IMR-90 (cell line): ENCODE measurements at regions not wholly inside any gene's neighbourhood (a gene's known extent, or its start where the extent isn't known, plus 50 kb on each side); places are given as distances from the start of the nearest gene placed in this dataset.

Experiments
- ATAC-seq: fragments of 200-7000 bp; cut with Tn5 transposase; 2 replicates; pipeline ENCODE4 v1.9.1; 2020; ENCODE audit warnings: low read depth, mild to moderate bottlenecking, moderate library complexity
- BruUV-seq: library from RNA; stranded (reverse); fragments of 400-500 nt; replicated peaks from 2 replicates; lab custom pipeline; 2021; lab: Mats Ljungman, UMichigan
- CTCF ChIA-PET: fragments of 300-600 bp; formaldehyde crosslinking; extraction: SDS; loops from one replicate; lab custom pipeline; 2021; ENCODE audit warnings: antibody characterized with exemption; lab: Yijun Ruan, JAX
- POLR2A ChIA-PET: fragments of 300-600 bp; sonication (Branson Sonifier 250); formaldehyde crosslinking; loops from one replicate; lab custom pipeline; 2022; ENCODE audit warnings: antibody characterized with exemption; ENCODE audit not compliant: unreplicated experiment; lab: Charles Lee
- DNase-seq: peaks from one replicate; pipeline ENCODE4 v3.0.0; 2013
- H2AFZ ChIP-seq: replicated peaks from 2 replicates; pipeline ENCODE3; 2013; ENCODE audit warnings: low read length, mild to moderate bottlenecking; ENCODE audit not compliant: poor library complexity
- H2AK5ac ChIP-seq: 2 replicates; pipeline ENCODE4 v1.6.1; 2013; ENCODE audit warnings: low read depth, low read length, inconsistent platforms
- H2AK9ac ChIP-seq: replicated peaks from 2 replicates; pipeline ENCODE3; 2013; ENCODE audit warnings: mild to moderate bottlenecking, low read depth, low read length, moderate library complexity; ENCODE audit not compliant: poor library complexity
- H2BK120ac ChIP-seq: 2 replicates; pipeline ENCODE4 v1.6.1; 2013; ENCODE audit warnings: low read depth, low read length, inconsistent platforms
- H2BK15ac ChIP-seq: 3 replicates; pipeline ENCODE4 v1.6.1; 2013; ENCODE audit warnings: low read depth, low read length, inconsistent platforms
- H2BK20ac ChIP-seq: 2 replicates; pipeline ENCODE4 v1.6.1; 2013; ENCODE audit warnings: low read depth, mild to moderate bottlenecking, inconsistent platforms, low read length, moderate library complexity
- H2BK5ac ChIP-seq: 2 replicates; pipeline ENCODE4 v1.6.1; 2013; ENCODE audit warnings: mild to moderate bottlenecking, low read depth, low read length, inconsistent platforms; ENCODE audit not compliant: poor library complexity, severe bottlenecking
- H3K14ac ChIP-seq: replicated peaks from 2 replicates; pipeline ENCODE4 v1.6.1; 2013; ENCODE audit warnings: low read depth, low read length, inconsistent platforms
- H3K18ac ChIP-seq: 2 replicates; pipeline ENCODE4 v1.6.1; 2013; ENCODE audit warnings: low read depth, low read length, control low read depth
- H3K23ac ChIP-seq: 2 replicates; pipeline ENCODE4 v1.6.1; 2013; ENCODE audit warnings: low read depth, low read length, inconsistent platforms
- H3K27ac ChIP-seq: 2 replicates; pipeline ENCODE4 v1.5.1; 2013; ENCODE audit warnings: mild to moderate bottlenecking, control low read depth, low read length; ENCODE audit not compliant: insufficient read depth
- H3K27me3 ChIP-seq: 2 replicates; pipeline ENCODE4 v1.6.1; 2013; ENCODE audit warnings: low read length; ENCODE audit not compliant: control insufficient read depth, insufficient read depth
- H3K36me3 ChIP-seq: 2 replicates; pipeline ENCODE4 v1.6.1; 2013; ENCODE audit warnings: low read length, mixed read lengths; ENCODE audit not compliant: control insufficient read depth, insufficient read depth
- H3K4ac ChIP-seq: 2 replicates; pipeline ENCODE4 v1.6.1; 2013; ENCODE audit warnings: low read depth, low read length, inconsistent platforms
- H3K4me1 ChIP-seq: 2 replicates; pipeline ENCODE4 v1.6.1; 2013; ENCODE audit warnings: low read length, mixed read lengths; ENCODE audit not compliant: control insufficient read depth, insufficient read depth
- H3K4me2 ChIP-seq: 2 replicates; pipeline ENCODE4 v1.6.1; 2013; ENCODE audit warnings: low read depth, mild to moderate bottlenecking, control low read depth, low read length, moderate library complexity
- H3K4me3 ChIP-seq: 2 replicates; pipeline ENCODE4 v1.5.1; 2013; ENCODE audit warnings: low read depth, mild to moderate bottlenecking, control low read depth, low read length, moderate library complexity; ENCODE audit not compliant: insufficient read depth
- H3K56ac ChIP-seq: 2 replicates; pipeline ENCODE4 v1.6.1; 2013; ENCODE audit warnings: low read length, inconsistent platforms; ENCODE audit not compliant: insufficient read depth; ENCODE audit errors: extremely low read depth
- H3K79me1 ChIP-seq, 2 experiments: 2 replicates each; pipeline ENCODE4 v1.6.1; 2013; ENCODE audit warnings: low read length in 2 of 2, inconsistent platforms in 1 of 2, low read depth in 1 of 2
- H3K9ac ChIP-seq: 2 replicates; pipeline ENCODE4 v1.6.1; 2013; ENCODE audit warnings: low read depth, low read length, control low read depth
- H3K9me1 ChIP-seq: 2 replicates; pipeline ENCODE4 v1.6.1; 2013; ENCODE audit warnings: low read length, inconsistent platforms; ENCODE audit not compliant: insufficient read depth
- H3K9me3 ChIP-seq: 2 replicates; pipeline ENCODE4 v1.6.1; 2013; ENCODE audit warnings: low read length; ENCODE audit not compliant: control insufficient read depth, insufficient read depth
- H4K20me1 ChIP-seq: 2 replicates; pipeline ENCODE4 v1.6.1; 2013; ENCODE audit warnings: low read length, inconsistent platforms; ENCODE audit not compliant: insufficient read depth
- H4K5ac ChIP-seq: 2 replicates; pipeline ENCODE4 v1.6.1; 2013; ENCODE audit warnings: mild to moderate bottlenecking, low read depth, low read length, control low read depth
- H4K8ac ChIP-seq, 2 experiments: 2 replicates each; pipeline ENCODE4 v1.6.1; 2013; ENCODE audit warnings: low read depth in 2 of 2, low read length in 2 of 2, control low read depth in 1 of 2, inconsistent platforms in 1 of 2
- H4K91ac ChIP-seq: 2 replicates; pipeline ENCODE4 v1.6.1; 2013; ENCODE audit warnings: low read depth, low read length, inconsistent platforms; ENCODE audit not compliant: insufficient read depth
- BHLHE40 ChIP-seq: fragments of 150-350 bp; IDR thresholded peaks from 2 replicates; pipeline ENCODE4 v1.6.1; 2016; ENCODE audit warnings: mild to moderate bottlenecking, low read depth, low read length
- CEBPB ChIP-seq: IDR thresholded peaks from 2 replicates; pipeline ENCODE4 v1.6.1; 2012; ENCODE audit warnings: low read depth, low read length, improper control_type of control experiment
- CHD1 ChIP-seq: IDR thresholded peaks from 2 replicates; pipeline ENCODE4 v1.6.1; 2012; ENCODE audit warnings: low read depth, low read length, improper control_type of control experiment
- FOS ChIP-seq: fragments of 150-350 bp; IDR thresholded peaks from 2 replicates; pipeline ENCODE4 v1.6.1; 2016; ENCODE audit warnings: low read depth, low read length
- MAFK ChIP-seq: IDR thresholded peaks from 2 replicates; pipeline ENCODE4 v1.6.1; 2012; ENCODE audit warnings: low read depth, low read length, improper control_type of control experiment
- MAZ ChIP-seq: IDR thresholded peaks from 2 replicates; pipeline ENCODE4 v1.6.1; 2012; ENCODE audit warnings: low read depth, mild to moderate bottlenecking, low read length, improper control_type of control experiment, moderate library complexity, borderline replicate concordance
- MXI1 ChIP-seq: IDR thresholded peaks from 2 replicates; pipeline ENCODE4 v1.6.1; 2012; ENCODE audit warnings: low read depth, mild to moderate bottlenecking, low read length, moderate library complexity, borderline replicate concordance
- NFE2L2 ChIP-seq: fragments of 150-350 bp; IDR thresholded peaks from 2 replicates; pipeline ENCODE4 v1.6.1; 2016; ENCODE audit warnings: low read depth, mild to moderate bottlenecking, low read length
- POLR2A ChIP-seq: IDR thresholded peaks from 2 replicates; pipeline ENCODE4 v1.6.1; 2012; ENCODE audit warnings: mild to moderate bottlenecking, low read depth, low read length
- RAD21 ChIP-seq: IDR thresholded peaks from 2 replicates; pipeline ENCODE4 v1.6.1; 2012; ENCODE audit warnings: low read length, improper control_type of control experiment
- RCOR1 ChIP-seq: IDR thresholded peaks from 2 replicates; pipeline ENCODE4 v1.6.1; 2012; ENCODE audit warnings: mild to moderate bottlenecking, low read length, improper control_type of control experiment; ENCODE audit not compliant: insufficient replicate concordance
- RFX5 ChIP-seq: IDR thresholded peaks from 2 replicates; pipeline ENCODE4 v1.8.0; 2012; ENCODE audit warnings: low read depth, mild to moderate bottlenecking, low read length, moderate library complexity
- SMC3 ChIP-seq: fragments of 150-350 bp; IDR thresholded peaks from 2 replicates; pipeline ENCODE4 v1.6.1; 2016; ENCODE audit warnings: low read depth, mild to moderate bottlenecking, antibody characterized with exemption, low read length, moderate library complexity
- WGBS, 2 experiments: methylation state at CpG; one replicate each; pipeline versions ENCODE4 v1.1.5 to v1.1.7; 2013; ENCODE audit warnings: missing lambda C conversion rate in 2 of 2; ENCODE audit not compliant: insufficient read length in 1 of 2; ENCODE audit errors: extremely low coverage in 2 of 2; 5-methylcytosine and 5-hydroxymethylcytosine counted together
- dilution Hi-C: fragments of 300-500 bp; cut with HindIII; formaldehyde crosslinking; loops from one replicate; pipeline ENCODE4 v1.14.3; 2018; ENCODE audit warnings: low sequenced_read_pairs; ENCODE audit not compliant: unreplicated experiment
- in situ Hi-C: fragments of 300-500 bp; cut with MboI; formaldehyde crosslinking; loops from 3 replicates; pipeline ENCODE4 v1.14.3; 2019; ENCODE audit warnings: low sequenced_read_pairs, inconsistent platforms, mixed read lengths
- intact Hi-C: fragments of 100-400 bp; cut with micrococcal nuclease; formaldehyde crosslinking; loops from 2 replicates; pipeline ENCODE4 v1.10.0; 2022
- TF ChIP-seq, protein P1 (sequence below): fragments of 150-350 bp; IDR thresholded peaks from 2 replicates; pipeline ENCODE4 v1.6.1; 2016; ENCODE audit warnings: low read depth, mild to moderate bottlenecking, low read length, moderate library complexity, borderline replicate concordance
- TF ChIP-seq, protein P2 (sequence below): fragments of 150-350 bp; IDR thresholded peaks from 2 replicates; pipeline ENCODE4 v1.6.1; 2017; ENCODE audit warnings: mild to moderate bottlenecking, antibody characterized with exemption, low read length, low read depth
- TF ChIP-seq, protein P3 (sequence below): conservative IDR thresholded peaks from 2 replicates; pipeline ENCODE4 v1.5.1; 2012; ENCODE audit warnings: mild to moderate bottlenecking, low read depth, low read length, improper control_type of control experiment

DNA sequence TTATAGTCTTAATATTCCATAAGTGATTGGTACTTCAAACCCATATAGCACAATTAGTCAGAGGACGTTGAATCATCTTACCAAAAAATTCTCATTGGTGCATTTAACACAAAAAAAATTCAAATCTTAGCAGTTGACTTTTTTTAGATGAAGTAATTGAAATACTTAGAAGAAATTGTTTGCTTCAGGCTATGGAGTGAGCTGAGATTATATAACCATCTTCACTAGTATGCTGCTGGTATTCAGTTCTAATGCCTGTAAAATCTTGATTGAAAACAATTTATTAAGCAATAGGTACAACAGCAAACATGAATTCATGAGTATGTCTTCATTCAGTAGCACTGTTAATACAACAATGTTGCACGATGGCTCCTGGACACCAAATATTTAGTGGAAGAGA lies 250.0 kb downstream of the GPM6A start:
- ATAC-seq (no peak), DNase-seq (no peak)
- WGBS, 2 experiments: no CpG with 5 or more reads among the region's 2 CpGs
- H2AK9ac ChIP-seq: no peak overlapping the region
- no peak overlapping the region for H2BK5ac ChIP-seq
- intact Hi-C loops: no loop called here
- no peak overlapping the region for H3K14ac ChIP-seq
- no peaks in the 10 kb centered on the region for H3K9me1 ChIP-seq
- in situ Hi-C loops: loop anchor here (25.0 kb wide), 1 partner anchor 775 kb away; no protein-coding TSS in a partner anchor
- no peak for TF ChIP-seq FOS
- no peak for TF ChIP-seq SMC3
- TF ChIP-seq, protein P1, sequence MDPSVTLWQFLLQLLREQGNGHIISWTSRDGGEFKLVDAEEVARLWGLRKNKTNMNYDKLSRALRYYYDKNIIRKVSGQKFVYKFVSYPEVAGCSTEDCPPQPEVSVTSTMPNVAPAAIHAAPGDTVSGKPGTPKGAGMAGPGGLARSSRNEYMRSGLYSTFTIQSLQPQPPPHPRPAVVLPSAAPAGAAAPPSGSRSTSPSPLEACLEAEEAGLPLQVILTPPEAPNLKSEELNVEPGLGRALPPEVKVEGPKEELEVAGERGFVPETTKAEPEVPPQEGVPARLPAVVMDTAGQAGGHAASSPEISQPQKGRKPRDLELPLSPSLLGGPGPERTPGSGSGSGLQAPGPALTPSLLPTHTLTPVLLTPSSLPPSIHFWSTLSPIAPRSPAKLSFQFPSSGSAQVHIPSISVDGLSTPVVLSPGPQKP: no peak
- no peak for TF ChIP-seq RFX5
- TF ChIP-seq CEBPB: no peak
- TF ChIP-seq CHD1: no peak
- TF ChIP-seq, protein P2, sequence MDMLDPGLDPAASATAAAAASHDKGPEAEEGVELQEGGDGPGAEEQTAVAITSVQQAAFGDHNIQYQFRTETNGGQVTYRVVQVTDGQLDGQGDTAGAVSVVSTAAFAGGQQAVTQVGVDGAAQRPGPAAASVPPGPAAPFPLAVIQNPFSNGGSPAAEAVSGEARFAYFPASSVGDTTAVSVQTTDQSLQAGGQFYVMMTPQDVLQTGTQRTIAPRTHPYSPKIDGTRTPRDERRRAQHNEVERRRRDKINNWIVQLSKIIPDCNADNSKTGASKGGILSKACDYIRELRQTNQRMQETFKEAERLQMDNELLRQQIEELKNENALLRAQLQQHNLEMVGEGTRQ: no peak
- TF ChIP-seq BHLHE40: no peak
- TF ChIP-seq MXI1: no peak
- TF ChIP-seq RCOR1: no peak
- no peak for TF ChIP-seq MAZ
- no peak for TF ChIP-seq MAFK
- TF ChIP-seq NFE2L2: no peak
- no peak for TF ChIP-seq POLR2A
- TF ChIP-seq, protein P3, sequence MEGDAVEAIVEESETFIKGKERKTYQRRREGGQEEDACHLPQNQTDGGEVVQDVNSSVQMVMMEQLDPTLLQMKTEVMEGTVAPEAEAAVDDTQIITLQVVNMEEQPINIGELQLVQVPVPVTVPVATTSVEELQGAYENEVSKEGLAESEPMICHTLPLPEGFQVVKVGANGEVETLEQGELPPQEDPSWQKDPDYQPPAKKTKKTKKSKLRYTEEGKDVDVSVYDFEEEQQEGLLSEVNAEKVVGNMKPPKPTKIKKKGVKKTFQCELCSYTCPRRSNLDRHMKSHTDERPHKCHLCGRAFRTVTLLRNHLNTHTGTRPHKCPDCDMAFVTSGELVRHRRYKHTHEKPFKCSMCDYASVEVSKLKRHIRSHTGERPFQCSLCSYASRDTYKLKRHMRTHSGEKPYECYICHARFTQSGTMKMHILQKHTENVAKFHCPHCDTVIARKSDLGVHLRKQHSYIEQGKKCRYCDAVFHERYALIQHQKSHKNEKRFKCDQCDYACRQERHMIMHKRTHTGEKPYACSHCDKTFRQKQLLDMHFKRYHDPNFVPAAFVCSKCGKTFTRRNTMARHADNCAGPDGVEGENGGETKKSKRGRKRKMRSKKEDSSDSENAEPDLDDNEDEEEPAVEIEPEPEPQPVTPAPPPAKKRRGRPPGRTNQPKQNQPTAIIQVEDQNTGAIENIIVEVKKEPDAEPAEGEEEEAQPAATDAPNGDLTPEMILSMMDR: no peak
- no peak for TF ChIP-seq RAD21
- H3K36me3 ChIP-seq: no peaks in the 10 kb centered on the region
- H2AK5ac ChIP-seq: no peak overlapping the region
- no peaks in the 10 kb centered on the region for H3K9me3 ChIP-seq
- BruUV-seq: no TSS peak
- no peaks in the 10 kb centered on the region for H3K4me1 ChIP-seq
- H4K91ac ChIP-seq: no peak overlapping the region
- H4K5ac ChIP-seq: no peak overlapping the region
- no peak overlapping the region for H3K27ac ChIP-seq
- no peak overlapping the region for H3K4me3 ChIP-seq
- no peak overlapping the region for H4K8ac ChIP-seq
- H2BK15ac ChIP-seq: no peak overlapping the region
- no peak overlapping the region for H3K23ac ChIP-seq
- no peak overlapping the region for H3K9ac ChIP-seq
- ChIA-PET CTCF (no interaction called here), POLR2A (no interaction called here)
- no peaks in the 10 kb centered on the region for H3K79me1 ChIP-seq
- H3K4ac ChIP-seq: no peak overlapping the region
- H3K56ac ChIP-seq: no peak overlapping the region
- dilution Hi-C loops: no loop called here
- no peak overlapping the region for H3K18ac ChIP-seq
- H3K27me3 ChIP-seq: no peaks in the 10 kb centered on the region
- H2BK120ac ChIP-seq: no peak overlapping the region
- no peak overlapping the region for H2BK20ac ChIP-seq
- H3K4me2 ChIP-seq: no peak overlapping the region
- H4K20me1 ChIP-seq: no peaks in the 10 kb centered on the region
- no peak overlapping the region for H2AFZ ChIP-seq
